Umbilical cord (tissue), 1 donor: ENCODE measurements at regions not wholly inside any gene's neighbourhood (a gene's known extent, or its start where the extent isn't known, plus 50 kb on each side); places are given as distances from the start of the nearest gene placed in this dataset.

ENCODE experiments used
- DNase-seq: peaks from one replicate; pipeline ENCODE4 v3.0.0-alpha.2; 2015; ENCODE audit warnings: low spot score

GRCh38 chr6:95142661-95143335 lies 434.5 kb upstream of the MANEA start:
- DNase-seq = no peak

GRCh38 chr6:95143408-95144180 lies 433.7 kb upstream of the MANEA start:
- peak; percentile 0 for DNase-seq

- no peak for DNase-seq
Measured at GRCh38 chr6:95145457-95145856, 431.9 kb upstream of the MANEA start.

DNA sequence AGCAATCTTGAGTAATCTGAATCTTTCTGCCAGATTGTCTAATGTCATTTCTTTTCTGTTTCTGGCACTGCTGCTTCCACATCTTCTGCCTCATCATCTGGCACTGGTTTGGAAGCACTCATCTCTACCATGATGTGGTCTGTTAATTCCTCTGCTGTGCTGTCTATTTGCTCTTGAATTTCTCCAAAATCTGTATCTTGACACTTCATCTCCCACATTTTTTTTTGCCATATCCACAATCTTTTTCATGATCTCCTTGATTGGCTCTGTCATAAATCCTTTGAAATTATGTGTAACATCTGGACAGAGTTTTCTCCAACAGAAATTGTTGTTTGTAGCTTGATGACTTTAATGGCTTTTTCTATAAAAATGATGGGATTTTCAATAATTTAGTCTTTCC lies 417.8 kb upstream of the MANEA start:
- no peak for DNase-seq

DNA sequence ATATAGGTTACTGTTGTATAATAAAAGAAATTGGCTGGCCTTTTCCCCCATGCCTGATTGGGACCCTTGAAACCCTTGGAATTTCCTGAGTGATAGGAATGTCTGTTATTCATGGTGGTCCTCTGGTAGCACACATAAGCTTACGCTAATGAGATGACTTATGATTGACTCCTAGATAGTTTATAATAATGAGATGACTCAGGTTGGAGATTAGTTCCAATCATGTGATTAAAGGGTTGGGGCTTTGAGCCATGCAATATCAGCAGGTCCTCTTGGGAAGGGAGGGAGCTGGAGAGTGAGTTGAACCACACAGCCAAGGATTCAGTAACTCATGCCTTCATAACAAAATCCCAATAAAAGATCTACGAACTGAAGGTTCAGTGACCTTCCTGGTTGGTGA lies 407.6 kb upstream of the MANEA start:
- no peak for DNase-seq

DNA sequence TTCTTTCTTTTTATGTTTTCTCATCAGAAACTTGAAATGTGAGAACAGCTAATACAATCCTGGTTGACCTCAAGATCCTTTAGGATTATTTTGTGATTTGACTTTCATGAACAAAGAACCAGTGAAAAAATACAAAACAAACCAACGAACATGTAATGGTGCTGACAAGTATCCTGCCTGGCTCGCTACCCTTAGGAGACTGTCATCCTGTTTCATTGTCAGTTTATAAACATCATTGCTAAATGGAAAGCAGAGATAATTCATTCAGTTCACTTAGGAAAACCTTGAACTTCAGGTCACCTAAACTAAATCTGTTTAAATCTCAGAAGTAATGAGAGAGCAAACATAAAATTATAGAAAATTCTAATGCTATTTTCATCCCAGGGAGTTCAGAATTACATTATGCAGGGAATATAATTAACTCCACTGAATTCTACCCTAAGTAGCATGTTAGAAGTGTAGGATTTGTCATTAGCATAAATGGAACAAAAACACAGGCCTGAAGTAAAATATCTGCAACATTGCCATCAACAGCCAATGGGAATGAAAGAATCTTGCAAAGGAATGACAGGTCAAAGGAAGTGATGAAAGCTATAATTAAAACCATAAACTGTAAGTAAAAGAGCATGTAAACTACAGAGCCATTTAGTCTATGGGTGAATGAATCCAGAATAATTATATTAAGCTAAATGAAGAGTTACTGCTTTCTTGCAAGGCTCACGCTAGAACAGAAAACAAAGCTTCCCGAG lies 401.2 kb upstream of the MANEA start:
- DNase-seq = no peak

DNA sequence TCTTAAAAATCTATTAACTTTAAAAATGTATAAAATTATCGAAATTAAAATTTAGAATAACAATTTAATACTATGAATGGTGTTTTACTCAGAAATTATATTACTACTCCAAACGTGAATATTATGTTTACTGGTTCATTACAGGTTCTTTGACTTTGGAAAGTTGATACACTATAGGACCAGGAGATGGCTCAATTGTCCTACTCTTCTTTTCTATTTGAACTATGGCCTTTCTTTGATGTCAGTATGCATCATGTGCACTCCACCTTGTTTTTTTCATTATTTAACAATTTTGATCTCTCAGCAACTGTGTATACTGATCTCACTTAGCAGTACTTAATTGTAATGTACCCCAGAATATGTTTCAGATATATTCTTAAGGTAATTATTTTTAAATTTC lies 391.5 kb upstream of the MANEA start:
- no peak for DNase-seq

DNA sequence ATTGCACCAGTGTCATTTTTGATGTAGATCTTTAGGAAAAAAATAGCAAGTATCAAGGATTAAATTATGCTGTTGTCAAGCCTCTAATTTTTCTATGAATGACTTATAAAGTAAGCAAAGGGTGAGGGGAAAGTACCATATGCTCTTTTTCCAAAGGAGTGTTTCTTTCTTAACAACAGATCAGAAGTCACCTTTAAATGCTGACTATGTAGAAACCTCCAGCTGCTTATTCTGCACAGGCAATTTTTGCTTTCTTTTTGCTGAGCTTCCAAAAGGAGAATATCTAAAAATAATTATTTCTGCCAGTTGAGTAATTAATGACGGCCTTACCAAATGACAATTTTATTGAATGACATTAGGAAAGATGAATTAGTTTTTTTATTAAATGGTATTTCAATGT lies 390.6 kb upstream of the MANEA start:
- DNase-seq = no peak

DNA sequence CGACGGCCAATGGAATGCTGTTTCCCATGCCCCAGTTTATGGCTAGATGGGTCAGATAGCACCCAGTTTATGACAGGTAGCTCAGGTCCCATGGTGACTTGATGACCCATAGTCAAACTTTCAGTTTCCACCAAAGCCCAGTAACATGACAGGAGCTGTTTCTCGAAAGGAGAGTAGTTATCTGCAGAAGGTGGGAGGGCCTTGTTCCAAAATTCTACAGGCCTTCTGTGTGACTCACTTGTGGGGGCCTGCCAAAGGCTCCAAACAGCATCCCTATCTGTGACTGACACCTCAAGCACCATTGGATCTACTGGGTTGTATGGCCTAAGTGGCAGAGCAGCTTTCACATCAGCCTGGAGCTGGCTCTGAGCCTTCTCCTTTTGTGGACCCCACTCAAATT lies 379.7 kb upstream of the MANEA start:
- no peak for DNase-seq

DNA sequence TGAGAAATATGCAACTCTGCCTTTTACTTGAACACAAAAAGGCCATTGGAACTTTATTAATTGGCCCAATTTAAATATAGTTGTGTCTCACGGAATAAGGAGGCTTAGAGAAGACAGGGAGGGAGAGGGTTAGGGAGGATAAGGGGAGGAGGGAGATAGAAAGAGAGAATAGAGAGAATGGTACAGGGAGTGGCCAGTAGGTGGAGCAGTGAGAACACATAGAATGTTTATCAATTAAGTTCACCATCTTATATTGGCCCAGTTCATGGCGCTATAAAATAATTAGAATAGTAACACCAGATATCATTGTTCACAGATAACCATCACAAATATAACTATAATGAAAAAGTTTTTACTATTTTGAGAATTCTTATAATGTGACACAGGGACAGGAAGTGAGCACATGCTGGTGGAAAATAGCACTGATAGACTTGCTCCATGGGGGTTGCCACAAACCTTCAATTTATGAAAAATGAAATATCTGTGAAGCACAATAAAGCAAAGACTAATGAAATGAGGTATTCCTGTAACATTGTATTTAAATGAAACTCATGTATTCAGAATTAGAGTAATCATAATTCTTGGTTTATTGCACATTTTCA lies 374.1 kb upstream of the MANEA start:
- peak; percentile 42 for DNase-seq

GRCh38 chr6:95204178-95204577 lies 373.2 kb upstream of the MANEA start:
- DNase-seq = no peak

- DNase-seq = no peak
Measured at GRCh38 chr6:95208621-95209020, 368.7 kb upstream of the MANEA start.

GRCh38 chr6:95209074-95209473 lies 368.3 kb upstream of the MANEA start:
- no peak for DNase-seq

DNA sequence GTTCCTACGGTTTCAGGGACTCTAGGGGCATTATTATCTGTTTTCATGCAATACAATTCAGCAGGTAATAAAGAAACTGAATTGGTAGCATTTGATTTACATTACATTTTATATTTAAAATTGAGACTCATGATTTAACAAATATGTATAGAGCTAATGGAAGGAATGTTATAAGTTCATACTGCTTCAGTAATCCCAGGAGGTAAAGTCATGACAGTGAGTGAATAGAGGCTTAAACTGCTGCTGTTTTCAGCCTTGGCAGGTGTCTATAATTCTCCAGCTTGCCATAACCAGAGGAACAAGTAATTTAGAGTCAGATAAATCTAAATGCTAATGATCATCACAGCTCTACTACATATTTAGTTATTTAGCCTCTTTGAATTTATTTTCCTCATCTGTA lies 360.8 kb upstream of the MANEA start:
- no peak for DNase-seq

GRCh38 chr6:95227351-95227750 lies 350.0 kb upstream of the MANEA start:
- no peak for DNase-seq

DNA sequence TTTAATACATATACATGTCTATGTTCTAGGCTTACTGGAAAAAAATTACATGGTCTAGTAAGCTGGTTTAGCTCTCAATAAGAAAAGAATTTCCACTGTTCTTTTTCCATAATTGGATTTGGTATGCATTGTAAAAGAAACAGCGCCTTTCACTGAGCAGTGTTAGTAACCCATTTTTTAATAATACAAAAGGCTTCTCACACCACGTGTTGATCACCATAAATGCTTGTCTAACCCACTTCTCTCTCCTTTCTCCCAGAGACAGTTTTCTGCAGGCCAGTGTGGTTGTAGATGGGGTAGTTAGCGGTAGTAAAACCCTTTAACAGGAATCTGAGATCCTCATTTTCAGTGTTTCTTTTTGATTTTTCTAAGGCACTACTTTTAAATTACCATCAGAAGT lies 348.7 kb upstream of the MANEA start:
- no peak for DNase-seq

DNA sequence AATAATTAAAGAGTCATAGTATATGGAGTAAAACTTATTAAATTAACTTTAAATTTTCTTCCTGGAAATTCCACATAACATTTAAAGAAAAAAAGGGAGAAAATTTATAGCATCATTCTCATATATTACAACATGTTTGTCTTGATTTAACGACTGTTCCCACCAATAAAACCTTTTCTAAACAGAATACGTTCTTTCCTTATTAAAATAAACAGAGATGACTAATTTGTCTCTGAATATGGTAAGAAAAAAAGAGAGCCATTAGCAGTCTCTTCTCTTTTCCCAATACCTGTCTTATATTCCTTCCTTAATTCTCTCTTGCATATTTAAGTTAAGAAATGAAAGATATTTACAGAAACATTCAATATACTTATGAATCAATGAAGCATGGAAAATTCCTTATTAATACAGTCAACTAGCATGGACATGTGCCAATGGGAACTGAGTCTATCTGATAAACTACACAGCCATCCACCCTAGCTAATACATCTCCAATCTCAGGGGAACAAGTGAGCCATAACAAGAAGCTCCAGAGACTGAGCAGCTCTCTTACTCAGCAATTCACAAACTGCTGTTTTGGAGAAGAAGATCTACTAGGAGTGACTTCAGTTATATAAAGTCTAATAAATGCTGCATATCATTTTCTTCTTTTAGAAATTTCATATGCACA lies 347.1 kb upstream of the MANEA start:
- DNase-seq = no peak

DNA sequence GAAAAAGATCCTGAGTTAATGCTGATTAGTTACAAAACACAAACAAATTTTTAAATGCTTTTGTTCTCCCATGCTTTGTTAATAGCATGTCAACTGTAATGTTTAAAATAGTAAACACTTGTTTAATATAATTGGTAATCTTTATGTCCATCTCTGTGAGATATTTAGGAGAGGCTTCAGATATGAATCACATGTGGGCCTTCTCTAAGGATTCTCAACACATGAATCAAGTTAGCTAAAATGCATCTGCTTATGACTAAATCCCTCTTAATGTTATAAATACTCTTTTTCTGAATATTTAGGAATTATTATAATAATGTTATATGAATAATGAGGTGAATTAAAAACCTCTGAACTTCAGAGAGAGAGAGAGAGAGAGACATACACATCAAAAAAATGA lies 345.9 kb upstream of the MANEA start:
- DNase-seq = no peak

DNA sequence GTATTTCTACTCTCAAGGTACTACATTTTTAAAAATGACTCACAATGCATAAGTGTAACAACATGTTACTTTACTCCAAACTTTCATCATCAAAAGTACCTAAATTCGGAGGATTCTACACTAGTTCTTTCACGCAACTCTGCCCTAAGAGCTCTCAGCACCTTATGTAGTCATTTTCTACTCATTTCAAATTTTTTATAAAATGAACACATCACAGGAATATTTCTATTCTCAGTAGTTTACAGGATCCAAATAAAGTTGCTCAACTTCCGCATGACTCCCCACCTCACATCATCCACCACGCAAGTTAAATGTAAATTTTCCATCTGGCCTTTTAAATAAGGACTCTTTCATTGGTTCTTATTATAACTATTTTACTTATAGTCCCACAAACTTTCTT lies 344.9 kb upstream of the MANEA start:
- DNase-seq = no peak

- no peak for DNase-seq
Measured at GRCh38 chr6:95233879-95234278, 343.5 kb upstream of the MANEA start.

DNA sequence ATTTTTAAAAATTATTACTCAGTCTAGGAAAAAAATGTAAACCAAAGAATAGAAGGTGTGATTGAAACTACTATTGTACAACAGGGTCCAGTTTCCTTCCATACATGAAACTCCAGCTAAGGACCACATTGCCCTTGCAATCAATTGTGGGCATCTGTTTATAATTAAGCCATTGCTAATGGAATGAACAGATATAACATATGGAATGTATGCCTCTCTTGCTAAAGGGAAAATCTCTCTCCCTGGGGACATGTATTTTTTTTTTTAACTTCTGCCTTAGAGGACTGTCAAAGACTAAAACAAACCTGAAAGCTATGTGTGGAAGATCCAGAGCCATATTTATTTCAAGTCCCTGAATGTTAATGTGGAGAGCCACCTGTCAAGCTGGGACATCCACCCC lies 336.8 kb upstream of the MANEA start:
- no peak for DNase-seq

DNA sequence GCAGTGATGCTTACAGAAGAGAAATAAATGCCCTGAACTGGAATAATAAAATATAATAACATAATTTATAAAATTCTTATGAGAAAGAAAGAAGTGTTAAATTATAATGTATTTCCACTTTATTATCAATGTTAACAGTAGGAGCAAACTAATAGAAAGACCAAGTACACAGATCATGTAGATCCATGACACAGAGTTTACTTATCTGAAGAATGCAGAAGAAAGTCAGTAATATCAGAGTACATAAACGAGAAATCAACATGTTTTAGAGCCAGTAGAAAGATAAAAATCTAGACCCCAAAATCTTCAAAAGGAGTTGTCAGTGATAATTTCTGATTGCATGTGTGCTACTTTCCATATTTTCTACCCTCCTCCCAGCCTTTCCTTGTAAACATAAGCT lies 334.8 kb upstream of the MANEA start:
- no peak for DNase-seq
